WTC11 (cell line): ENCODE measurements at regions not wholly inside any gene's neighbourhood (a gene's known extent, or its start where the extent isn't known, plus 50 kb on each side); places are given as distances from the start of the nearest gene placed in this dataset.

ENCODE experiments used
- ATAC-seq: fragments of 200-7000 bp; cut with Tn5 transposase; 2 replicates; pipeline ENCODE4 v1.10.0; 2021; ENCODE audit warnings: mild to moderate bottlenecking, moderate library complexity
- CTCF ChIA-PET: fragments of 300-600 bp; sonication (Branson Sonifier 250); formaldehyde crosslinking; loops from one replicate; lab custom pipeline; 2021; ENCODE audit warnings: antibody characterized with exemption; lab: Charles Lee
- POLR2A ChIA-PET: fragments of 350-600 bp; sonication (Branson Sonifier 250); formaldehyde crosslinking; loops from one replicate; lab custom pipeline; 2021; ENCODE audit warnings: antibody characterized with exemption; lab: Charles Lee
- DNase-seq: peaks from one replicate; pipeline ENCODE4 v3.0.0; 2021; ENCODE audit warnings: low spot score
- H3K27ac Mint-ChIP-seq: 2 replicates; pipeline ENCODE4 v1.8.0; 2021; ENCODE audit warnings: mixed read lengths
- H3K27me3 Mint-ChIP-seq: 2 replicates; pipeline ENCODE4 v1.8.0; 2021; ENCODE audit warnings: low read depth, mild to moderate bottlenecking, moderate library complexity, mixed read lengths
- H3K36me3 Mint-ChIP-seq: 2 replicates; pipeline ENCODE4 v1.8.0; 2021; ENCODE audit warnings: mixed read lengths
- H3K4me1 Mint-ChIP-seq: 2 replicates; pipeline ENCODE4 v1.8.0; 2022; ENCODE audit warnings: mixed read lengths
- H3K4me3 Mint-ChIP-seq: 2 replicates; pipeline ENCODE4 v1.8.0; 2021; ENCODE audit warnings: mild to moderate bottlenecking, moderate library complexity, mixed read lengths
- H3K9me3 Mint-ChIP-seq: 2 replicates; pipeline ENCODE4 v1.8.0; 2021; ENCODE audit warnings: mixed read lengths
- ATF3 ChIP-seq: sonication (generic); formaldehyde crosslinking; conservative IDR thresholded peaks from 2 replicates; pipeline ENCODE4 v1.8.1; 2022; ENCODE audit warnings: mild to moderate bottlenecking, missing genetic modification reagents
- EMX1 ChIP-seq: fragments of 250-450 bp; sonication (Bioruptor Pico); IDR thresholded peaks from 2 replicates; pipeline ENCODE4 v1.8.0; 2021; ENCODE audit warnings: mild to moderate bottlenecking
- ETV6 ChIP-seq: sonication (generic); formaldehyde crosslinking; IDR thresholded peaks from 2 replicates; pipeline ENCODE4 v1.8.1; 2022; ENCODE audit warnings: mild to moderate bottlenecking, missing genetic modification reagents
- GRHL2 ChIP-seq: fragments of 250-450 bp; sonication (Bioruptor Pico); IDR thresholded peaks from 2 replicates; pipeline ENCODE4 v1.8.0; 2022; ENCODE audit warnings: mild to moderate bottlenecking, moderate library complexity; ENCODE audit not compliant: insufficient replicate concordance, severe bottlenecking
- HMGXB4 ChIP-seq: sonication (generic); formaldehyde crosslinking; IDR thresholded peaks from 2 replicates; pipeline ENCODE4 v1.8.1; 2023; ENCODE audit warnings: mild to moderate bottlenecking, moderate library complexity, missing genetic modification reagents
- MAX ChIP-seq: sonication (generic); formaldehyde crosslinking; IDR thresholded peaks from 2 replicates; pipeline ENCODE4 v1.8.0; 2022; ENCODE audit warnings: mild to moderate bottlenecking, missing genetic modification reagents
- NFE2L1 ChIP-seq: sonication (generic); formaldehyde crosslinking; IDR thresholded peaks from 2 replicates; pipeline ENCODE4 v1.8.1; 2023; ENCODE audit warnings: missing genetic modification reagents
- NFYB ChIP-seq: sonication (generic); formaldehyde crosslinking; conservative IDR thresholded peaks from 2 replicates; pipeline ENCODE4 v1.8.0; 2022; ENCODE audit warnings: low read depth, missing genetic modification reagents
- SMAD3 ChIP-seq: sonication (generic); formaldehyde crosslinking; IDR thresholded peaks from 2 replicates; pipeline ENCODE4 v1.8.0; 2022; ENCODE audit warnings: missing genetic modification reagents, mild to moderate bottlenecking, borderline replicate concordance
- USF2 ChIP-seq: sonication (generic); formaldehyde crosslinking; IDR thresholded peaks from 2 replicates; pipeline ENCODE4 v1.8.1; 2023; ENCODE audit warnings: mild to moderate bottlenecking, missing genetic modification reagents, moderate library complexity
- ZBTB21 ChIP-seq: sonication (generic); formaldehyde crosslinking; IDR thresholded peaks from 2 replicates; pipeline ENCODE4 v1.8.1; 2023; ENCODE audit warnings: mild to moderate bottlenecking, missing genetic modification reagents, borderline replicate concordance
- ZBTB43 ChIP-seq: sonication (generic); formaldehyde crosslinking; IDR thresholded peaks from 2 replicates; pipeline ENCODE4 v1.8.1; 2023; ENCODE audit warnings: mild to moderate bottlenecking, missing genetic modification reagents
- ZNF396 ChIP-seq: fragments of 250-450 bp; sonication (Bioruptor Pico); IDR thresholded peaks from 2 replicates; pipeline ENCODE4 v1.8.0; 2021; ENCODE audit warnings: mild to moderate bottlenecking, moderate library complexity, borderline replicate concordance
- ZNF671 ChIP-seq: fragments of 250-450 bp; sonication (Bioruptor Pico); IDR thresholded peaks from 2 replicates; pipeline ENCODE4 v1.8.0; 2021; ENCODE audit warnings: mild to moderate bottlenecking
- TF ChIP-seq, protein P1 (sequence below): fragments of 250-450 bp; sonication (Bioruptor Pico); IDR thresholded peaks from 2 replicates; pipeline ENCODE4 v2.1.2; 2022; ENCODE audit warnings: mild to moderate bottlenecking, moderate library complexity
- TF ChIP-seq, protein P2 (sequence below): fragments of 250-450 bp; sonication (Bioruptor Pico); IDR thresholded peaks from 2 replicates; pipeline ENCODE4 v1.9.0; 2021; ENCODE audit warnings: mild to moderate bottlenecking, borderline replicate concordance
- TF ChIP-seq, protein P3 (sequence below): sonication (generic); formaldehyde crosslinking; IDR thresholded peaks from 2 replicates; pipeline ENCODE4 v1.8.1; 2023; ENCODE audit warnings: mild to moderate bottlenecking, missing genetic modification reagents, moderate library complexity
- TF ChIP-seq, protein P4 (sequence below): sonication (generic); formaldehyde crosslinking; IDR thresholded peaks from 2 replicates; pipeline ENCODE4 v1.8.0; 2023; ENCODE audit warnings: missing genetic modification reagents, mild to moderate bottlenecking, borderline replicate concordance

DNA sequence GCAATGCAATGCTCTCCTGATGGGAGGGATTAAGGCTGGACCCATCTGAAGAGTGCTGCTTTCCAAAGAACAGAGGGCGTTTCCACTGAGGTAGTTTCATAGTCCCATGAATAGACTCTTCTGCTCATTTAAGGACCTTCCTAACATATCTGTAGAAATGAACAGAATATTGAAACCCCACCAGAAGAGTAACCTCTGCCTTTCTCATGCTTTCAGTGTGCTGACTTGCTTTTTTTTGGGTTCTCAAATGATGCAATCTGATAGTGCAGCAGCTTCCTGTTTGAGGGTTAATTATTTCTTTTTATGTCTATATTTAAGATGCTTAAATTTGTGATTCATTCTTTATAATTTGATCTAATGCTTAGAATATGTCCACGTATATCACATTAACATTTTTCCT lies 82.2 kb downstream of the GATA3 start (continued):
- no peak for TF ChIP-seq NFYB
- no peak for TF ChIP-seq SMAD3 (CRISPR knock-in tag)
- TF ChIP-seq, all 79 proteins: peak for 0

DNA sequence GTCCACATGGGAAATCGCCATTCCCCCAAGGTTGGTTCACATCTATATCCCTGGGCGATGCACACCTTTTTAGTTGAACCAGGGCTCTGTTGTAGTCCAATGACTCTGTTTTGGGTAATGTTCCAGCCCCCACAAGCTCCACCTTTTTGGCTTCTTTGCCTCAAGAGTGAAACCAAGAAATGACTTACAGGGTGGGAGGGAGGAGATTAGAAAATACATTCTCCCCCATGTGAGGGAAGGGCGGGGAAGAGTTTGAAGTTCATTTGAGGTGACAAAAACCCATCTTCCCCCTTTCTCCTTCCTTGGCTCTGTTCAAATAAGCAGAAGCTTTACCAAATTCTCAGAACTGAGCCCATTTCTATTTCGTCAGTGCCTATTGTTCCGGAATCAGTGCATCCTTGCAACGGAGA lies 82.8 kb downstream of the GATA3 start:
- Mint-ChIP-seq H3K4me3 (no peak overlapping the region), H3K9me3 (0 out of 2 replicates have a peak, but pooled peaks cover 5% of the 10 kb centered on the region)
- CTCF ChIA-PET, result no interaction called here

More for the DNA sequence above, 82.8 kb downstream of the GATA3 start:
- Mint-ChIP-seq H3K36me3 (no peaks in the 10 kb centered on the region), H3K27me3 (peaks cover 3% of the 10 kb centered on the region), H3K27ac (no peak overlapping the region), H3K4me1 (no peaks in the 10 kb centered on the region)
- POLR2A ChIA-PET, result no interaction called here
- ATAC-seq (no peak), DNase-seq (no peak)
- TF ChIP-seq ETV6 (CRISPR knock-in tag) (no peak), NFE2L1 (CRISPR knock-in tag) (no peak), MAX (CRISPR knock-in tag) (no peak), EMX1 (CRISPR knock-in tag) (no peak), ZBTB21 (CRISPR knock-in tag) (no peak), HMGXB4 (no peak), ATF3 (CRISPR knock-in tag) (no peak), USF2 (CRISPR knock-in tag) (no peak), GRHL2 (no peak), ZBTB43 (CRISPR knock-in tag) (no peak), ZNF671 (CRISPR knock-in tag) (no peak), ZNF396 (no peak)
- TF ChIP-seq, protein P1, sequence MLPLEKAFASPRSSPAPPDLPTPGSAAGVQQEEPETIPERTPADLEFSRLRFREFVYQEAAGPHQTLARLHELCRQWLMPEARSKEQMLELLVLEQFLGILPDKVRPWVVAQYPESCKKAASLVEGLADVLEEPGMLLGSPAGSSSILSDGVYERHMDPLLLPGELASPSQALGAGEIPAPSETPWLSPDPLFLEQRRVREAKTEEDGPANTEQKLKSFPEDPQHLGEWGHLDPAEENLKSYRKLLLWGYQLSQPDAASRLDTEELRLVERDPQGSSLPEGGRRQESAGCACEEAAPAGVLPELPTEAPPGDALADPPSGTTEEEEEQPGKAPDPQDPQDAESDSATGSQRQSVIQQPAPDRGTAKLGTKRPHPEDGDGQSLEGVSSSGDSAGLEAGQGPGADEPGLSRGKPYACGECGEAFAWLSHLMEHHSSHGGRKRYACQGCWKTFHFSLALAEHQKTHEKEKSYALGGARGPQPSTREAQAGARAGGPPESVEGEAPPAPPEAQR (CRISPR knock-in tag), result no peak
- TF ChIP-seq, protein P2, sequence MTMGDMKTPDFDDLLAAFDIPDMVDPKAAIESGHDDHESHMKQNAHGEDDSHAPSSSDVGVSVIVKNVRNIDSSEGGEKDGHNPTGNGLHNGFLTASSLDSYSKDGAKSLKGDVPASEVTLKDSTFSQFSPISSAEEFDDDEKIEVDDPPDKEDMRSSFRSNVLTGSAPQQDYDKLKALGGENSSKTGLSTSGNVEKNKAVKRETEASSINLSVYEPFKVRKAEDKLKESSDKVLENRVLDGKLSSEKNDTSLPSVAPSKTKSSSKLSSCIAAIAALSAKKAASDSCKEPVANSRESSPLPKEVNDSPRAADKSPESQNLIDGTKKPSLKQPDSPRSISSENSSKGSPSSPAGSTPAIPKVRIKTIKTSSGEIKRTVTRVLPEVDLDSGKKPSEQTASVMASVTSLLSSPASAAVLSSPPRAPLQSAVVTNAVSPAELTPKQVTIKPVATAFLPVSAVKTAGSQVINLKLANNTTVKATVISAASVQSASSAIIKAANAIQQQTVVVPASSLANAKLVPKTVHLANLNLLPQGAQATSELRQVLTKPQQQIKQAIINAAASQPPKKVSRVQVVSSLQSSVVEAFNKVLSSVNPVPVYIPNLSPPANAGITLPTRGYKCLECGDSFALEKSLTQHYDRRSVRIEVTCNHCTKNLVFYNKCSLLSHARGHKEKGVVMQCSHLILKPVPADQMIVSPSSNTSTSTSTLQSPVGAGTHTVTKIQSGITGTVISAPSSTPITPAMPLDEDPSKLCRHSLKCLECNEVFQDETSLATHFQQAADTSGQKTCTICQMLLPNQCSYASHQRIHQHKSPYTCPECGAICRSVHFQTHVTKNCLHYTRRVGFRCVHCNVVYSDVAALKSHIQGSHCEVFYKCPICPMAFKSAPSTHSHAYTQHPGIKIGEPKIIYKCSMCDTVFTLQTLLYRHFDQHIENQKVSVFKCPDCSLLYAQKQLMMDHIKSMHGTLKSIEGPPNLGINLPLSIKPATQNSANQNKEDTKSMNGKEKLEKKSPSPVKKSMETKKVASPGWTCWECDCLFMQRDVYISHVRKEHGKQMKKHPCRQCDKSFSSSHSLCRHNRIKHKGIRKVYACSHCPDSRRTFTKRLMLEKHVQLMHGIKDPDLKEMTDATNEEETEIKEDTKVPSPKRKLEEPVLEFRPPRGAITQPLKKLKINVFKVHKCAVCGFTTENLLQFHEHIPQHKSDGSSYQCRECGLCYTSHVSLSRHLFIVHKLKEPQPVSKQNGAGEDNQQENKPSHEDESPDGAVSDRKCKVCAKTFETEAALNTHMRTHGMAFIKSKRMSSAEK, result no peak
- TF ChIP-seq, protein P3, sequence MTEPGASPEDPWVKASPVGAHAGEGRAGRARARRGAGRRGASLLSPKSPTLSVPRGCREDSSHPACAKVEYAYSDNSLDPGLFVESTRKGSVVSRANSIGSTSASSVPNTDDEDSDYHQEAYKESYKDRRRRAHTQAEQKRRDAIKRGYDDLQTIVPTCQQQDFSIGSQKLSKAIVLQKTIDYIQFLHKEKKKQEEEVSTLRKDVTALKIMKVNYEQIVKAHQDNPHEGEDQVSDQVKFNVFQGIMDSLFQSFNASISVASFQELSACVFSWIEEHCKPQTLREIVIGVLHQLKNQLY (CRISPR knock-in tag), result no peak
- TF ChIP-seq, protein P4, sequence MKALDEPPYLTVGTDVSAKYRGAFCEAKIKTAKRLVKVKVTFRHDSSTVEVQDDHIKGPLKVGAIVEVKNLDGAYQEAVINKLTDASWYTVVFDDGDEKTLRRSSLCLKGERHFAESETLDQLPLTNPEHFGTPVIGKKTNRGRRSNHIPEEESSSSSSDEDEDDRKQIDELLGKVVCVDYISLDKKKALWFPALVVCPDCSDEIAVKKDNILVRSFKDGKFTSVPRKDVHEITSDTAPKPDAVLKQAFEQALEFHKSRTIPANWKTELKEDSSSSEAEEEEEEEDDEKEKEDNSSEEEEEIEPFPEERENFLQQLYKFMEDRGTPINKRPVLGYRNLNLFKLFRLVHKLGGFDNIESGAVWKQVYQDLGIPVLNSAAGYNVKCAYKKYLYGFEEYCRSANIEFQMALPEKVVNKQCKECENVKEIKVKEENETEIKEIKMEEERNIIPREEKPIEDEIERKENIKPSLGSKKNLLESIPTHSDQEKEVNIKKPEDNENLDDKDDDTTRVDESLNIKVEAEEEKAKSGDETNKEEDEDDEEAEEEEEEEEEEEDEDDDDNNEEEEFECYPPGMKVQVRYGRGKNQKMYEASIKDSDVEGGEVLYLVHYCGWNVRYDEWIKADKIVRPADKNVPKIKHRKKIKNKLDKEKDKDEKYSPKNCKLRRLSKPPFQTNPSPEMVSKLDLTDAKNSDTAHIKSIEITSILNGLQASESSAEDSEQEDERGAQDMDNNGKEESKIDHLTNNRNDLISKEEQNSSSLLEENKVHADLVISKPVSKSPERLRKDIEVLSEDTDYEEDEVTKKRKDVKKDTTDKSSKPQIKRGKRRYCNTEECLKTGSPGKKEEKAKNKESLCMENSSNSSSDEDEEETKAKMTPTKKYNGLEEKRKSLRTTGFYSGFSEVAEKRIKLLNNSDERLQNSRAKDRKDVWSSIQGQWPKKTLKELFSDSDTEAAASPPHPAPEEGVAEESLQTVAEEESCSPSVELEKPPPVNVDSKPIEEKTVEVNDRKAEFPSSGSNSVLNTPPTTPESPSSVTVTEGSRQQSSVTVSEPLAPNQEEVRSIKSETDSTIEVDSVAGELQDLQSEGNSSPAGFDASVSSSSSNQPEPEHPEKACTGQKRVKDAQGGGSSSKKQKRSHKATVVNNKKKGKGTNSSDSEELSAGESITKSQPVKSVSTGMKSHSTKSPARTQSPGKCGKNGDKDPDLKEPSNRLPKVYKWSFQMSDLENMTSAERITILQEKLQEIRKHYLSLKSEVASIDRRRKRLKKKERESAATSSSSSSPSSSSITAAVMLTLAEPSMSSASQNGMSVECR (CRISPR knock-in tag), result no peak
